Activated T-cell treated with anti-CD3 and anti-CD28 coated beads, Interleukin-2, amount 50 U/mL, for 48 hours (primary cell): ENCODE measurements at regions not wholly inside any gene's neighbourhood (a gene's known extent, or its start where the extent isn't known, plus 50 kb on each side); places are given as distances from the start of the nearest gene placed in this dataset.

Source experiments
- DNase-seq, 2 experiments: peaks; one replicate each; pipeline ENCODE4 v3.0.0-alpha.2; 2020

- no peak for DNase-seq
Measured at GRCh38 chr21:43348170-43348766, 78.7 kb downstream of the SIK1 start.

- DNase-seq, result no peak
Measured at GRCh38 chr21:43347461-43348169, 79.3 kb downstream of the SIK1 start.

- DNase-seq, result no peak
Measured at GRCh38 chr21:43346551-43346950, 80.4 kb downstream of the SIK1 start.

GRCh38 chr21:43345746-43346409 is 81.1 kb downstream of the SIK1 start:
- DNase-seq, result peak; percentile 54 to 63

- DNase-seq, result no peak
Measured at GRCh38 chr21:43345046-43345745, 81.7 kb downstream of the SIK1 start.

GRCh38 chr21:43343992-43344886 is 82.7 kb downstream of the SIK1 start:
- DNase-seq, result no peak

GRCh38 chr21:43343095-43343991 is 83.6 kb downstream of the SIK1 start:
- DNase-seq, result no peak

- no peak for DNase-seq
Measured at GRCh38 chr21:43342301-43342881, 84.5 kb downstream of the SIK1 start.

GRCh38 chr21:43341378-43342161 is 85.4 kb downstream of the SIK1 start:
- no peak for DNase-seq

- DNase-seq, result no peak
Measured at GRCh38 chr21:43340491-43341377, 86.2 kb downstream of the SIK1 start.

GRCh38 chr21:43339668-43340067 is 87.3 kb downstream of the SIK1 start:
- DNase-seq, result no peak

GRCh38 chr21:43338951-43339350 is 88.0 kb downstream of the SIK1 start:
- DNase-seq, result no peak

GRCh38 chr21:43337901-43338655 is 88.9 kb downstream of the SIK1 start:
- no peak for DNase-seq

- DNase-seq, result no peak
Measured at GRCh38 chr21:43335119-43335518, 91.8 kb downstream of the SIK1 start.

- DNase-seq, result no peak
Measured at GRCh38 chr21:43334214-43334958, 92.5 kb downstream of the SIK1 start.

- no peak for DNase-seq
Measured at GRCh38 chr21:43333298-43334062, 93.5 kb downstream of the SIK1 start.

GRCh38 chr21:43332861-43333297 is 94.1 kb downstream of the SIK1 start:
- no peak for DNase-seq
